HG02759 (cell line): ENCODE measurements at regions not wholly inside any gene's neighbourhood (a gene's known extent, or its start where the extent isn't known, plus 50 kb on each side); places are given as distances from the start of the nearest gene placed in this dataset.
A peak's percentile ranks its signal among the peaks of the same experiment; 100 is the strongest.

Source experiments
- ATAC-seq: cut with Tn5 transposase; IDR thresholded peaks from one replicate; pipeline ENCODE4 v1.9.1; 2021; ENCODE audit warnings: mild to moderate bottlenecking, moderate library complexity; ENCODE audit not compliant: unreplicated experiment

- no peak for ATAC-seq
Measured at GRCh38 chr1:114314576-114314975, 160.9 kb upstream of the SYT6 start.

- ATAC-seq: no peak
Measured at GRCh38 chr1:114314098-114314497, 160.4 kb upstream of the SYT6 start.

GRCh38 chr1:114310695-114311271 lies 157.1 kb upstream of the SYT6 start:
- no peak for ATAC-seq

GRCh38 chr1:114302821-114303220 lies 149.2 kb upstream of the SYT6 start:
- no peak for ATAC-seq

- no peak for ATAC-seq
Measured at GRCh38 chr1:114299331-114299975, 145.8 kb upstream of the SYT6 start.

GRCh38 chr1:114298008-114298407 lies 144.3 kb upstream of the SYT6 start:
- ATAC-seq: no peak

- ATAC-seq: no peak
Measured at GRCh38 chr1:114296413-114296812, 142.7 kb upstream of the SYT6 start.

GRCh38 chr1:114295321-114295720 lies 141.7 kb upstream of the SYT6 start:
- ATAC-seq: no peak

GRCh38 chr1:114292835-114293234 lies 139.2 kb upstream of the SYT6 start:
- no peak for ATAC-seq

GRCh38 chr1:114292194-114292593 lies 138.5 kb upstream of the SYT6 start:
- no peak for ATAC-seq

- ATAC-seq: no peak
Measured at GRCh38 chr1:114290776-114291175, 137.1 kb upstream of the SYT6 start.

- no peak for ATAC-seq
Measured at GRCh38 chr1:114290341-114290740, 136.7 kb upstream of the SYT6 start.

- ATAC-seq: no peak
Measured at GRCh38 chr1:114289824-114290223, 136.2 kb upstream of the SYT6 start.

GRCh38 chr1:114289306-114289705 lies 135.6 kb upstream of the SYT6 start:
- no peak for ATAC-seq

- ATAC-seq: no peak
Measured at GRCh38 chr1:114286960-114287359, 133.3 kb upstream of the SYT6 start.

- no peak for ATAC-seq
Measured at GRCh38 chr1:114286179-114286578, 132.5 kb upstream of the SYT6 start.

GRCh38 chr1:114282751-114283403 lies 129.2 kb upstream of the SYT6 start:
- peak; percentile 91 for ATAC-seq

GRCh38 chr1:114278911-114279310 lies 125.2 kb upstream of the SYT6 start:
- ATAC-seq: no peak

GRCh38 chr1:114278430-114278829 lies 124.8 kb upstream of the SYT6 start:
- ATAC-seq: no peak

GRCh38 chr1:114274621-114275317 lies 121.1 kb upstream of the SYT6 start:
- no peak for ATAC-seq

GRCh38 chr1:114272593-114272992 lies 118.9 kb upstream of the SYT6 start:
- ATAC-seq: no peak

GRCh38 chr1:114270718-114271117 lies 117.0 kb upstream of the SYT6 start:
- ATAC-seq: no peak
